ENCODE measurements at regions not wholly inside any gene's neighbourhood (a gene's known extent, or its start where the extent isn't known, plus 50 kb on each side); places are given as distances from the start of the nearest gene placed in this dataset.

- ATAC-seq (ENCODE audit: poor library complexity) (no peak), DNase-seq (no peak)
- no peak for TF ChIP-seq CTCF (IDR thresholded peaks at IDR 0.05)
- ChIA-PET CTCF (no interaction called here), POLR2A (no interaction called here)
- no peaks in the 10 kb centered on the region for H3K36me3 ChIP-seq (ENCODE audit: insufficient read depth, low read length)
- Mint-ChIP-seq H3K9me3 (no peaks in the 10 kb centered on the region), H3K4me1 (ENCODE audit: low read depth) (no peaks in the 10 kb centered on the region), H3K27ac (no peak overlapping the region), H3K36me3 (ENCODE audit: low read depth) (no peaks in the 10 kb centered on the region), H3K27me3 (no peaks in the 10 kb centered on the region), H3K4me3 (no peak overlapping the region)
- H3K27me3 ChIP-seq (ENCODE audit: control insufficient read depth in 1 of 2, insufficient read depth in 2 of 2, low read length in 2 of 2), result no peaks in the 10 kb centered on the region
- intact Hi-C loops (cut with DNase I, micrococcal nuclease), result no loop called here
- H3K4me1 ChIP-seq (ENCODE audit: insufficient read depth, low read length), result no peaks in the 10 kb centered on the region
- H3K9me3 ChIP-seq (ENCODE audit: control insufficient read depth in 1 of 2, insufficient read depth in 1 of 2, low read length in 2 of 2), result no peaks in the 10 kb centered on the region
- H3K27ac ChIP-seq (ENCODE audit: low read depth in 1 of 2, low read length in 2 of 2), result no peak overlapping the region
- H3K4me3 ChIP-seq (ENCODE audit: low read length), result no peak overlapping the region
Observed at GRCh38 chr1:240031009-240031408, 60.7 kb upstream of the FMN2 start.

- Mint-ChIP-seq H3K27me3 (no peaks in the 10 kb centered on the region), H3K27ac (no peak overlapping the region), H3K36me3 (ENCODE audit: low read depth) (no peaks in the 10 kb centered on the region), H3K4me3 (no peak overlapping the region), H3K4me1 (ENCODE audit: low read depth) (no peaks in the 10 kb centered on the region), H3K9me3 (no peaks in the 10 kb centered on the region)
- ChIA-PET CTCF (interaction anchor here (0.6 kb wide), 1 partner anchor 10 kb away, joined by 3 read pairs; no protein-coding TSS in a partner anchor), POLR2A (no interaction called here)
- Histone ChIP-seq H3K27ac (ENCODE audit: low read depth in 1 of 2, low read length in 2 of 2) (no peak overlapping the region), H3K4me3 (ENCODE audit: low read length) (no peak overlapping the region), H3K9me3 (ENCODE audit: control insufficient read depth in 1 of 2, insufficient read depth in 1 of 2, low read length in 2 of 2) (no peaks in the 10 kb centered on the region), H3K4me1 (ENCODE audit: insufficient read depth, low read length) (no peaks in the 10 kb centered on the region), H3K36me3 (ENCODE audit: insufficient read depth, low read length) (no peaks in the 10 kb centered on the region), H3K27me3 (ENCODE audit: control insufficient read depth in 1 of 2, insufficient read depth in 2 of 2, low read length in 2 of 2) (no peaks in the 10 kb centered on the region)
- ATAC-seq (ENCODE audit: poor library complexity) (no peak), DNase-seq (no peak)
- no peak for TF ChIP-seq CTCF (IDR thresholded peaks at IDR 0.05)
- intact Hi-C loops (cut with DNase I, micrococcal nuclease), result no loop called here
Observed at GRCh38 chr1:240031414-240031813, 60.3 kb upstream of the FMN2 start.

GRCh38 chr1:240033406-240033805 lies 58.3 kb upstream of the FMN2 start:
- H3K27ac ChIP-seq (ENCODE audit: low read depth in 1 of 2, low read length in 2 of 2), result no peak overlapping the region
- DNase-seq, result no peak
- no peaks in the 10 kb centered on the region for H3K27me3 Mint-ChIP-seq
- H3K4me3 Mint-ChIP-seq, result no peak overlapping the region
- ChIA-PET POLR2A (no interaction called here), CTCF (no interaction called here)
- no peak overlapping the region for H3K4me3 ChIP-seq (ENCODE audit: low read length)
- no peaks in the 10 kb centered on the region for H3K36me3 Mint-ChIP-seq (ENCODE audit: low read depth)
- H3K4me1 Mint-ChIP-seq (ENCODE audit: low read depth), result no peaks in the 10 kb centered on the region
- TF ChIP-seq CTCF (IDR thresholded peaks at IDR 0.05), result no peak
- H3K36me3 ChIP-seq (ENCODE audit: insufficient read depth, low read length), result no peaks in the 10 kb centered on the region
- no peaks in the 10 kb centered on the region for H3K9me3 Mint-ChIP-seq
- no peaks in the 10 kb centered on the region for H3K9me3 ChIP-seq (ENCODE audit: control insufficient read depth in 1 of 2, insufficient read depth in 1 of 2, low read length in 2 of 2)
- intact Hi-C loops (cut with DNase I, micrococcal nuclease), result no loop called here
- H3K27ac Mint-ChIP-seq, result no peak overlapping the region
- H3K4me1 ChIP-seq (ENCODE audit: insufficient read depth, low read length), result no peaks in the 10 kb centered on the region
- no peak for ATAC-seq (ENCODE audit: poor library complexity)
- no peaks in the 10 kb centered on the region for H3K27me3 ChIP-seq (ENCODE audit: control insufficient read depth in 1 of 2, insufficient read depth in 2 of 2, low read length in 2 of 2)

Measured in CD4-positive, alpha-beta T cell (primary cell).